Cerebellar nuclear complex (tissue), 1 donor: ENCODE measurements at regions not wholly inside any gene's neighbourhood (a gene's known extent, or its start where the extent isn't known, plus 50 kb on each side); places are given as distances from the start of the nearest gene placed in this dataset.
"Not testable (repeated sequence)": the region's sequence is repeated elsewhere in the genome, so short reads cannot be mapped to it uniquely, and the experiment has no call there.

Source experiments
- DNase-seq, 2 experiments: peaks; one replicate each; lab custom pipeline; 2025; lab: John Stamatoyannopoulos, UW

- no peak for DNase-seq
Observed at GRCh38 chr5:91929522-91929817, 546.4 kb upstream of the ARRDC3 start.

GRCh38 chr5:91928754-91929521, 545.8 kb upstream of the ARRDC3 start:
- DNase-seq: no peak

- DNase-seq: no peak
Observed at GRCh38 chr5:91927439-91927838, 544.3 kb upstream of the ARRDC3 start.

- no peak for DNase-seq
Observed at GRCh38 chr5:91925249-91925648, 542.1 kb upstream of the ARRDC3 start.

- DNase-seq: not testable (repeated sequence)
Observed at GRCh38 chr5:91917037-91917814, 534.1 kb upstream of the ARRDC3 start.

GRCh38 chr5:91910655-91911054, 527.5 kb upstream of the ARRDC3 start:
- no peak for DNase-seq

GRCh38 chr5:91910247-91910646, 527.1 kb upstream of the ARRDC3 start:
- DNase-seq: no peak

GRCh38 chr5:91906494-91906893, 523.4 kb upstream of the ARRDC3 start:
- DNase-seq: no peak

- no peak for DNase-seq
Observed at GRCh38 chr5:91906027-91906426, 522.9 kb upstream of the ARRDC3 start.

- no peak for DNase-seq
Observed at GRCh38 chr5:91898898-91899297, 515.8 kb upstream of the ARRDC3 start.

- no peak for DNase-seq
Observed at GRCh38 chr5:91898019-91898418, 514.9 kb upstream of the ARRDC3 start.

- no peak for DNase-seq
Observed at GRCh38 chr5:91888810-91889209, 505.7 kb upstream of the ARRDC3 start.

- DNase-seq: no peak
Observed at GRCh38 chr5:91885291-91886265, 502.5 kb upstream of the ARRDC3 start.

- DNase-seq: no peak
Observed at GRCh38 chr5:91884036-91884435, 500.9 kb upstream of the ARRDC3 start.

GRCh38 chr5:91875196-91875779, 492.2 kb upstream of the ARRDC3 start:
- no peak for DNase-seq

- DNase-seq: no peak
Observed at GRCh38 chr5:91867799-91868198, 484.7 kb upstream of the ARRDC3 start.

- DNase-seq: no peak
Observed at GRCh38 chr5:91865915-91866314, 482.8 kb upstream of the ARRDC3 start.

- DNase-seq: no peak
Observed at GRCh38 chr5:91864962-91865361, 481.8 kb upstream of the ARRDC3 start.

GRCh38 chr5:91851670-91852069, 468.6 kb upstream of the ARRDC3 start:
- DNase-seq: no peak

- no peak for DNase-seq
Observed at GRCh38 chr5:91850031-91850430, 466.9 kb upstream of the ARRDC3 start.

- no peak for DNase-seq
Observed at GRCh38 chr5:91849069-91849468, 466.0 kb upstream of the ARRDC3 start.

GRCh38 chr5:91848453-91848852, 465.3 kb upstream of the ARRDC3 start:
- no peak for DNase-seq
